DOHH2 (cell line): ENCODE measurements at regions not wholly inside any gene's neighbourhood (a gene's known extent, or its start where the extent isn't known, plus 50 kb on each side); places are given as distances from the start of the nearest gene placed in this dataset.

Experiments used
- EZH2phosphoT487 ChIP-seq: fragments of 200-600 bp; sonication (generic); IDR thresholded peaks from 2 replicates; pipeline ENCODE4 v1.6.1; 2017; ENCODE audit warnings: borderline replicate concordance, mild to moderate bottlenecking, antibody characterized with exemption, low read length, moderate library complexity, mixed read lengths
- TF ChIP-seq, protein P1 (sequence below): fragments of 200-600 bp; sonication (generic); IDR thresholded peaks from one replicate; pipeline ENCODE4 v1.5.1; 2014; ENCODE audit warnings: antibody characterized with exemption, mild to moderate bottlenecking, low read depth, low read length; ENCODE audit not compliant: poor library complexity, severe bottlenecking

- TF ChIP-seq, protein P1, sequence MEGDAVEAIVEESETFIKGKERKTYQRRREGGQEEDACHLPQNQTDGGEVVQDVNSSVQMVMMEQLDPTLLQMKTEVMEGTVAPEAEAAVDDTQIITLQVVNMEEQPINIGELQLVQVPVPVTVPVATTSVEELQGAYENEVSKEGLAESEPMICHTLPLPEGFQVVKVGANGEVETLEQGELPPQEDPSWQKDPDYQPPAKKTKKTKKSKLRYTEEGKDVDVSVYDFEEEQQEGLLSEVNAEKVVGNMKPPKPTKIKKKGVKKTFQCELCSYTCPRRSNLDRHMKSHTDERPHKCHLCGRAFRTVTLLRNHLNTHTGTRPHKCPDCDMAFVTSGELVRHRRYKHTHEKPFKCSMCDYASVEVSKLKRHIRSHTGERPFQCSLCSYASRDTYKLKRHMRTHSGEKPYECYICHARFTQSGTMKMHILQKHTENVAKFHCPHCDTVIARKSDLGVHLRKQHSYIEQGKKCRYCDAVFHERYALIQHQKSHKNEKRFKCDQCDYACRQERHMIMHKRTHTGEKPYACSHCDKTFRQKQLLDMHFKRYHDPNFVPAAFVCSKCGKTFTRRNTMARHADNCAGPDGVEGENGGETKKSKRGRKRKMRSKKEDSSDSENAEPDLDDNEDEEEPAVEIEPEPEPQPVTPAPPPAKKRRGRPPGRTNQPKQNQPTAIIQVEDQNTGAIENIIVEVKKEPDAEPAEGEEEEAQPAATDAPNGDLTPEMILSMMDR: no peak
- TF ChIP-seq EZH2phosphoT487: no peak
These were observed 521.6 kb upstream of the IMPG1 start for GRCh38 chr6:76594109-76594508.
